Cardiac muscle cell (in vitro differentiated cells and primary cell): ENCODE measurements at regions not wholly inside any gene's neighbourhood (a gene's known extent, or its start where the extent isn't known, plus 50 kb on each side); places are given as distances from the start of the nearest gene placed in this dataset.
"Not testable (repeated sequence)": the region's sequence is repeated elsewhere in the genome, so short reads cannot be mapped to it uniquely, and the experiment has no call there.

ENCODE experiments used
- DNase-seq, 2 donors: peaks; one replicate each; pipeline versions ENCODE4 v3.0.0 to v3.0.0-alpha.2; 2010 to 2017; ENCODE audit warnings: low read depth in 1 of 2, low spot score in 1 of 2
- H3K27ac ChIP-seq: fragments of 200-600 bp; sonication (generic); 2 replicates; pipeline ENCODE4 v1.5.1; 2016
- H3K27me3 ChIP-seq: fragments of 200-600 bp; sonication (generic); 2 replicates; pipeline ENCODE4 v1.6.0; 2016; ENCODE audit warnings: control low read depth
- H3K36me3 ChIP-seq: fragments of 200-600 bp; sonication (generic); 2 replicates; pipeline ENCODE4 v1.5.1; 2016; ENCODE audit warnings: control low read depth
- H3K4me1 ChIP-seq: fragments of 200-600 bp; sonication (generic); 2 replicates; pipeline ENCODE4 v1.8.1; 2017; ENCODE audit warnings: low read depth, mild to moderate bottlenecking, mixed run types
- H3K4me3 ChIP-seq: fragments of 200-600 bp; sonication (generic); 2 replicates; pipeline ENCODE4 v1.5.1; 2016; ENCODE audit warnings: mild to moderate bottlenecking
- H3K9me3 ChIP-seq: fragments of 200-600 bp; sonication (generic); 2 replicates; pipeline ENCODE4 v1.5.1; 2017; ENCODE audit warnings: low read depth, mild to moderate bottlenecking, control low read depth
- CTCF ChIP-seq: IDR thresholded peaks from 2 replicates; pipeline ENCODE4 v1.5.1; 2012; ENCODE audit warnings: low read depth, mild to moderate bottlenecking, low read length

- Histone ChIP-seq H3K4me3 (no peak overlapping the region), H3K36me3 (no peaks in the 10 kb centered on the region)
- DNase-seq: no peak
Measured at GRCh38 chr17:13419676-13420075, 182.1 kb downstream of the HS3ST3A1 start.

GRCh38 chr17:13418891-13419290 lies 182.8 kb downstream of the HS3ST3A1 start:
- no peak for DNase-seq
- Histone ChIP-seq H3K4me3 (no peak overlapping the region), H3K4me1 (peaks cover 17% of the 10 kb centered on the region)

More at GRCh38 chr17:13419676-13420075, 182.1 kb downstream of the HS3ST3A1 start:
- Histone ChIP-seq H3K4me1 (peaks cover 17% of the 10 kb centered on the region), H3K27ac (no peak overlapping the region), H3K27me3 (no peaks in the 10 kb centered on the region), H3K9me3 (no peaks in the 10 kb centered on the region)
- no peak for TF ChIP-seq CTCF

GRCh38 chr17:13417381-13417950 lies 184.3 kb downstream of the HS3ST3A1 start:
- peaks cover 17% of the 10 kb centered on the region for H3K4me1 ChIP-seq
- H3K27ac ChIP-seq: no peak overlapping the region
- H3K9me3 ChIP-seq: no peaks in the 10 kb centered on the region

More at GRCh38 chr17:13418891-13419290, 182.8 kb downstream of the HS3ST3A1 start:
- no peak for TF ChIP-seq CTCF
- Histone ChIP-seq H3K36me3 (no peaks in the 10 kb centered on the region), H3K27me3 (no peaks in the 10 kb centered on the region), H3K9me3 (no peaks in the 10 kb centered on the region), H3K27ac (no peak overlapping the region)

GRCh38 chr17:13416748-13417363 lies 184.9 kb downstream of the HS3ST3A1 start:
- Histone ChIP-seq H3K27me3 (no peaks in the 10 kb centered on the region), H3K36me3 (no peaks in the 10 kb centered on the region), H3K9me3 (no peaks in the 10 kb centered on the region), H3K27ac (peak overlapping the region; percentile 46), H3K4me1 (peaks cover 17% of the 10 kb centered on the region), H3K4me3 (no peak overlapping the region)
- no peak for TF ChIP-seq CTCF
- DNase-seq: no peak

More at GRCh38 chr17:13417381-13417950, 184.3 kb downstream of the HS3ST3A1 start:
- DNase-seq: no peak
- no peaks in the 10 kb centered on the region for H3K27me3 ChIP-seq
- TF ChIP-seq CTCF: no peak
- no peaks in the 10 kb centered on the region for H3K36me3 ChIP-seq
- H3K4me3 ChIP-seq: no peak overlapping the region

- TF ChIP-seq CTCF: no peak
- peak overlapping the region; percentile 46 for H3K27ac ChIP-seq
- DNase-seq: peak; percentile 13 to 71
- no peaks in the 10 kb centered on the region for H3K9me3 ChIP-seq
- no peaks in the 10 kb centered on the region for H3K36me3 ChIP-seq
- H3K4me1 ChIP-seq: peaks cover 23% of the 10 kb centered on the region
- H3K27me3 ChIP-seq: no peaks in the 10 kb centered on the region
- H3K4me3 ChIP-seq: no peak overlapping the region
Measured at GRCh38 chr17:13415871-13416416, 185.8 kb downstream of the HS3ST3A1 start.

GRCh38 chr17:13415200-13415599 lies 186.5 kb downstream of the HS3ST3A1 start:
- H3K4me3 ChIP-seq, H3K9me3 ChIP-seq, H3K27ac ChIP-seq, DNase-seq, H3K36me3 ChIP-seq, H3K27me3 ChIP-seq: not testable (repeated sequence)
- H3K4me1 ChIP-seq: peaks cover 23% of the 10 kb centered on the region
